Mesothelial cell of epicardium (in vitro differentiated cells): ENCODE measurements at regions not wholly inside any gene's neighbourhood (a gene's known extent, or its start where the extent isn't known, plus 50 kb on each side); places are given as distances from the start of the nearest gene placed in this dataset.

Experiments used
- DNase-seq, 2 experiments: peaks; one replicate each; pipeline ENCODE4 v3.0.0; 2021; ENCODE audit warnings: low spot score in 2 of 2; ENCODE audit not compliant: unreplicated experiment in 2 of 2
- H3K27ac Mint-ChIP-seq: 2 replicates; pipeline ENCODE4 v1.8.0; 2021; ENCODE audit warnings: mixed read lengths
- H3K27me3 Mint-ChIP-seq: 2 replicates; pipeline ENCODE4 v1.8.0; 2021; ENCODE audit warnings: low read depth, mixed read lengths
- H3K36me3 Mint-ChIP-seq: 2 replicates; pipeline ENCODE4 v1.8.0; 2021; ENCODE audit warnings: mixed read lengths
- H3K4me1 Mint-ChIP-seq: 2 replicates; pipeline ENCODE4 v1.8.0; 2021; ENCODE audit warnings: mixed read lengths
- H3K4me3 Mint-ChIP-seq: 2 replicates; pipeline ENCODE4 v1.8.0; 2021; ENCODE audit warnings: mild to moderate bottlenecking, moderate library complexity, mixed read lengths
- H3K9me3 Mint-ChIP-seq: 2 replicates; pipeline ENCODE4 v1.8.0; 2021; ENCODE audit warnings: mixed read lengths
- CTCF ChIP-seq: fragments of 200-600 bp; sonication (generic); IDR thresholded peaks from one replicate; pipeline ENCODE4 v1.5.0; 2021; ENCODE audit warnings: antibody characterized with exemption; ENCODE audit not compliant: unreplicated experiment

GRCh38 chr9:86508208-86508903 lies 154.1 kb upstream of the TUT7 start:
- peaks cover 7% of the 10 kb centered on the region for H3K9me3 Mint-ChIP-seq
- H3K36me3 Mint-ChIP-seq, result no peaks in the 10 kb centered on the region
- peaks cover 37% of the 10 kb centered on the region for H3K27me3 Mint-ChIP-seq
- peaks cover 24% of the 10 kb centered on the region for H3K4me1 Mint-ChIP-seq
- TF ChIP-seq CTCF, result no peak
- H3K27ac Mint-ChIP-seq, result no peak overlapping the region
- DNase-seq, result no peak
- H3K4me3 Mint-ChIP-seq, result no peak overlapping the region

- no peak for DNase-seq
- peak overlapping the region; percentile 19 for H3K27ac Mint-ChIP-seq
- H3K4me3 Mint-ChIP-seq, result no peak overlapping the region
- peaks cover 27% of the 10 kb centered on the region for H3K27me3 Mint-ChIP-seq
- no peak for TF ChIP-seq CTCF
- peaks cover 22% of the 10 kb centered on the region for H3K4me1 Mint-ChIP-seq
- H3K9me3 Mint-ChIP-seq, result peaks cover 12% of the 10 kb centered on the region
- peaks cover 3% of the 10 kb centered on the region for H3K36me3 Mint-ChIP-seq
Observed at GRCh38 chr9:86507212-86507630, 153.0 kb upstream of the TUT7 start.

GRCh38 chr9:86503942-86504341 lies 149.7 kb upstream of the TUT7 start:
- peaks cover 19% of the 10 kb centered on the region for H3K4me1 Mint-ChIP-seq

GRCh38 chr9:86503314-86503713 lies 149.1 kb upstream of the TUT7 start:
- peaks cover 19% of the 10 kb centered on the region for H3K4me1 Mint-ChIP-seq

More at GRCh38 chr9:86503942-86504341, 149.7 kb upstream of the TUT7 start:
- no peak for DNase-seq
- peaks cover 13% of the 10 kb centered on the region for H3K27me3 Mint-ChIP-seq
- H3K9me3 Mint-ChIP-seq, result peaks cover 13% of the 10 kb centered on the region
- H3K4me3 Mint-ChIP-seq, result no peak overlapping the region
- H3K36me3 Mint-ChIP-seq, result peaks cover 3% of the 10 kb centered on the region
- H3K27ac Mint-ChIP-seq, result no peak overlapping the region
- TF ChIP-seq CTCF, result no peak

GRCh38 chr9:86500667-86501435 lies 146.6 kb upstream of the TUT7 start:
- Mint-ChIP-seq H3K4me3 (no peak overlapping the region), H3K36me3 (peaks cover 7% of the 10 kb centered on the region), H3K27ac (no peak overlapping the region), H3K27me3 (peaks cover 4% of the 10 kb centered on the region), H3K4me1 (peaks cover 9% of the 10 kb centered on the region), H3K9me3 (peaks cover 20% of the 10 kb centered on the region)
- no peak for TF ChIP-seq CTCF
- DNase-seq, result no peak

More at GRCh38 chr9:86503314-86503713, 149.1 kb upstream of the TUT7 start:
- no peak for TF ChIP-seq CTCF
- peaks cover 3% of the 10 kb centered on the region for H3K36me3 Mint-ChIP-seq
- H3K27me3 Mint-ChIP-seq, result peaks cover 9% of the 10 kb centered on the region
- H3K9me3 Mint-ChIP-seq, result peaks cover 13% of the 10 kb centered on the region
- no peak overlapping the region for H3K27ac Mint-ChIP-seq
- DNase-seq, result no peak
- no peak overlapping the region for H3K4me3 Mint-ChIP-seq
